ENCODE measurements at regions not wholly inside any gene's neighbourhood (a gene's known extent, or its start where the extent isn't known, plus 50 kb on each side); places are given as distances from the start of the nearest gene placed in this dataset.

DNA sequence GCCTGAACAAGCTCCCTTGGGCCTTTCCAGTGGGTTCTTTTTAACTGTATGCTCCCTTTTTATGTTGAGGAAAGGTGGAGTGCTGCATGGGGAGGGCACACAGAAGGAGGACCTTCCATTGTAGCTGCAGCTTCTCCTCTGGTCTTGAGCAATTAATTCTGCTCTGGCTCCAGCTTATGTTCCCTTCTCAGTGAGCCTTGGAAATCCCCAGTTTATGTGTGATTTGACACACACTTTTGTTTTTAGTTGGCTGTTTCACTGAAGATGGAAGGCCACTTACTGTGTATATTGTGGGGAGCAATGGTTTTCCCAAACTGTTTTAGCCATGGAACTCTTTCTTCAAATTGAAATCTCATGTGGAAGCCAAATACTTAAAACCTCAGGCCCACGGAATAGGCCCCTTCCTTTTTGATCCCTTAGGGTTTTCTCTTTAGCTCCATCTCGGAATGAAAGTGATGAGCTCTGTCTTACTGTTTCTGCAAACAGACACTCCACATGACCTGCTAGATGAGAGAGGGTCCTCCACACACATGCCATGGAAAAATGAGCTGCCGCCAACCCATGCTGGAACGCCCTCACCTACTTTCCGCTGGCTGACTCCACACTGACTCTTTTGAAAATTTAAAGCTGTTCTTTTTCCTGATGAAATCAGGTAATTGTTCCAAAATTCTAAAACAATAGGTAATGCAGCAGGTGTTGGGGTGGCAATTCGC, 280.9 kb upstream of the SIX2 start:
- intact Hi-C loops (cut with DNase I), result no loop called here
- DNase-seq, result no peak
- TF ChIP-seq, protein P1, sequence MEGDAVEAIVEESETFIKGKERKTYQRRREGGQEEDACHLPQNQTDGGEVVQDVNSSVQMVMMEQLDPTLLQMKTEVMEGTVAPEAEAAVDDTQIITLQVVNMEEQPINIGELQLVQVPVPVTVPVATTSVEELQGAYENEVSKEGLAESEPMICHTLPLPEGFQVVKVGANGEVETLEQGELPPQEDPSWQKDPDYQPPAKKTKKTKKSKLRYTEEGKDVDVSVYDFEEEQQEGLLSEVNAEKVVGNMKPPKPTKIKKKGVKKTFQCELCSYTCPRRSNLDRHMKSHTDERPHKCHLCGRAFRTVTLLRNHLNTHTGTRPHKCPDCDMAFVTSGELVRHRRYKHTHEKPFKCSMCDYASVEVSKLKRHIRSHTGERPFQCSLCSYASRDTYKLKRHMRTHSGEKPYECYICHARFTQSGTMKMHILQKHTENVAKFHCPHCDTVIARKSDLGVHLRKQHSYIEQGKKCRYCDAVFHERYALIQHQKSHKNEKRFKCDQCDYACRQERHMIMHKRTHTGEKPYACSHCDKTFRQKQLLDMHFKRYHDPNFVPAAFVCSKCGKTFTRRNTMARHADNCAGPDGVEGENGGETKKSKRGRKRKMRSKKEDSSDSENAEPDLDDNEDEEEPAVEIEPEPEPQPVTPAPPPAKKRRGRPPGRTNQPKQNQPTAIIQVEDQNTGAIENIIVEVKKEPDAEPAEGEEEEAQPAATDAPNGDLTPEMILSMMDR (IDR thresholded peaks at IDR 0.05), result no peak
- no peaks in the 10 kb centered on the region for H3K27me3 ChIP-seq
- no peaks in the 10 kb centered on the region for H3K4me1 ChIP-seq
- no peaks in the 10 kb centered on the region for H3K36me3 ChIP-seq
- no peak overlapping the region for H3K27ac ChIP-seq
- H3K9me3 ChIP-seq, result no peaks in the 10 kb centered on the region
- H3K4me3 ChIP-seq, result no peak overlapping the region
- H3K9ac ChIP-seq (ENCODE audit: low read depth in 2 of 2, low read length in 2 of 2), result no peak overlapping the region

DNA sequence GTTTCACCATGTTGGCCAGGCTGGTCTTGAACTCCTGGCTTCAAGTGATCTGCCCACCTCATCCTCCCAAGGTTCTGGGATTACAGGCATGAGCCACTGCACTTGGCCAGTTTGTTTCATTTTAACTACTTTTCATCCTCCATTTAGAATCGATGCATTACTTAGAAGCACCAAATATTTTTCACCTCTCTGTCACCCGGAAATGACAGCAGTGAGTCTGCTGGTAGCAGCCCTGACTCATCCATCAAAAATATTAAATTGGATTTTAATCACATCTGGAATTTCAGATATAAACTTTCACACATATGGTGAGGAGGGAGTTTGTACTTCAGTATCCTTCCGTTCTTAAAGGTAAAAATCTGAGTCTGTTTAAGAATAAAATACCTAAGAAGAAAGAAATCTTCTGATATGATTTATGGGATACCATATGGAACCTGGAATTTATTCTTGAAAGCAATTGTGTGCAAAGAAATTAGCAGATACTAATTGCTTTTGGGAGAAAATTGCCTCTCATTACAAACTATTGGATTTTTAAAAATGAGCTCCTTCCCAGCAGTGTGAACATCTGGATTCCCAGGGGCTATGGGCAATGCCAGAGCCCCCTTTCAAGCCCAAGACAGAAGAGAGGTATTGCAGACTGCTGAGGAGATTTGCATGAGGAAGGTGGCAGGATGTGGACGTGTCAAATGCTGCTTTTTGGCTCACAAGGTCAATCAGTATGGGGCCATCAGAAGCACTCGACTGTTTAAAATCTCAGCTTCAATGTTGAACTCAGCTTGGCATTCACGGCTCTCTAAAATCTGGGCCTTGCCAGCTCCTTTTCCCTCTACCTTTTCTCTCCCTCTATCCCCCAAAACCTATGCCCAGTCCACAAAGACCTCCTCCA, 279.5 kb upstream of the SIX2 start:
- no peaks in the 10 kb centered on the region for H3K36me3 ChIP-seq
- H3K4me1 ChIP-seq, result no peaks in the 10 kb centered on the region
- TF ChIP-seq, protein P1 (IDR thresholded peaks at IDR 0.05), result no peak
- intact Hi-C loops (cut with DNase I), result no loop called here
- no peaks in the 10 kb centered on the region for H3K9me3 ChIP-seq
- no peak overlapping the region for H3K27ac ChIP-seq
- H3K27me3 ChIP-seq, result no peaks in the 10 kb centered on the region
- DNase-seq, result no peak
- H3K9ac ChIP-seq (ENCODE audit: low read depth in 2 of 2, low read length in 2 of 2), result no peak overlapping the region
- H3K4me3 ChIP-seq, result no peak overlapping the region

DNA sequence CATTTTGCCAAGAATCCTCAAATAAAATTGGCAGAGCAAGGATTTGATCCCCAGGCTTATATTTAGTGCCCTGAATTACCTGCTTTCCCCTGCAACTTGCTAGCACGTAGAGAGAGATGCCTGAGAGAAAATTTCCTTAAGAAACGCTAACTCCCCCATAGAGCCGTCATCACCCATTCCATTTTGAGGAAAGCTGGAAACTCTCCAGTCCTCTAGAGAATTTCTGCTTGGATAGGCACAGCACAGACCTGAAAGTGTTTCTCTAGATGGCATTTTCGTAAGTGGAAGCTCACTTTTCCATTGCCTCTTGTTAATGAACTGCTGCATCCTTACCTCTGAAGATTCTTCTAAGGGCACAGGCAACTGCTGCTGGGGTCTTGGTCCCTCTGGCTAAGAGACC, 277.8 kb upstream of the SIX2 start:
- no peak for DNase-seq
- Histone ChIP-seq H3K4me3 (no peak overlapping the region), H3K9me3 (no peaks in the 10 kb centered on the region), H3K9ac (ENCODE audit: low read depth in 2 of 2, low read length in 2 of 2) (no peak overlapping the region), H3K4me1 (no peaks in the 10 kb centered on the region), H3K36me3 (no peaks in the 10 kb centered on the region), H3K27me3 (no peaks in the 10 kb centered on the region), H3K27ac (no peak overlapping the region)
- intact Hi-C loops (cut with DNase I), result no loop called here
- TF ChIP-seq, protein P1 (IDR thresholded peaks at IDR 0.05), result no peak

DNA sequence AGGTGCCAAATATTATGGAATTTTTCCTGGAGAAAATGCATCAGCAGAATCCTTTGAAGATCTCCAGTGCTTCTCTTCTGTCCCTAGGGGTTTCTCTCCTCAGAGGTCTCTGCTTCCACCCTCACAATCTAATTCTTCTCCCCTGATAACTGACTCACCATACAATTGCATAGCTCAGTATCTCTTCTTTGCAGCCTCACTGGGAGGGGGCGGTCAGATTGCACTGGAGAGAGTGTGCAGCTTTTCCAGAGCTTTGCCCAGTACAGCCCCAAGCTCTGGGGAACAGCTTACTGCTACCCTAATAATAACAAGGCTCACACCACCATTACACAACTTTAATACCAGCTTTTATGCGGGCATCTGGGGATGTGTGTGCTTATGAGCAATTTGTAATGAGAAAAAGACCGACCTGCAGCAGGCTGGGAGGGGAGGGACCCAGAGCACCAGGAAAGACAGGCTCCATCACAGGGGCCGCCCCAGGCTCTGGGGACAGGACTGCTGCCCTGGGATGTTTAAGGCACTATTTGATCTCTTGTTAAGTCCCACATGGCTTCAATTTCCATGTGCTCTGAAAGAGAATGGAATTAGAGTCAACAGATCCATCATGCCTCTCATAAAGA, 276.6 kb upstream of the SIX2 start:
- DNase-seq, result no peak
- H3K9ac ChIP-seq (ENCODE audit: low read depth in 2 of 2, low read length in 2 of 2), result no peak overlapping the region
- no peaks in the 10 kb centered on the region for H3K36me3 ChIP-seq
- H3K9me3 ChIP-seq, result no peaks in the 10 kb centered on the region
- intact Hi-C loops (cut with DNase I), result no loop called here
- no peaks in the 10 kb centered on the region for H3K4me1 ChIP-seq
- no peak overlapping the region for H3K27ac ChIP-seq
- no peak overlapping the region for H3K4me3 ChIP-seq
- TF ChIP-seq, protein P1 (IDR thresholded peaks at IDR 0.05), result no peak
- H3K27me3 ChIP-seq, result no peaks in the 10 kb centered on the region

DNA sequence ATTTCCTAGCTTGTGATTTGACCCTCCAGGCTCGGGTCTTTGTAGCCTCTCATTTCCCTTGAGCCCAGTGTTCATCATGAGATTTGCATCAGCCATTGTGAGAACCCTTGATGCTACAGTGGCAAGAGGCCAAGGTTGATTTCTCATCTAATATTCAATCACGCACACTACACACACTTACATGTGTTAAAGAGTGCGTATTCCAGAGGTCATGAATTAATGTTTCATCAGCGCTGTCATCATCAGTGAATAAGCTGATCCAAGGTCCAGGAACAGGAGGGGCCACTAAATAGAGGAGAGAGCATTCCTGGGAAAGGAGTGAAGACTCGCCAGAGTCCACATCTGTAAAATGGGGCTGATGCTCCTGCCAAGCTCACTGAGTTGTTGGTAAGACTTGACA, 276.1 kb upstream of the SIX2 start:
- intact Hi-C loops (cut with DNase I), result no loop called here
- no peak for DNase-seq
- TF ChIP-seq, protein P1 (IDR thresholded peaks at IDR 0.05), result no peak
- H3K4me3 ChIP-seq, result no peak overlapping the region
- H3K4me1 ChIP-seq, result no peaks in the 10 kb centered on the region
- H3K36me3 ChIP-seq, result no peaks in the 10 kb centered on the region
- no peaks in the 10 kb centered on the region for H3K9me3 ChIP-seq
- H3K27ac ChIP-seq, result no peak overlapping the region
- H3K27me3 ChIP-seq, result no peaks in the 10 kb centered on the region
- no peak overlapping the region for H3K9ac ChIP-seq (ENCODE audit: low read depth in 2 of 2, low read length in 2 of 2)

Measured in colonic mucosa (tissue), 4 donors.